ENCODE measurements at regions not wholly inside any gene's neighbourhood (a gene's known extent, or its start where the extent isn't known, plus 50 kb on each side); places are given as distances from the start of the nearest gene placed in this dataset.

- ChIA-PET CTCF (no interaction called here), POLR2A (no interaction called here)
- BruUV-seq (replicated peaks), result no TSS peak
- H3K4me3 ChIP-seq (ENCODE audit: low read depth in 2 of 2, low read length in 2 of 2), result no peak overlapping the region
- in situ Hi-C loops (cut with HindIII; ENCODE audit: low pct_unique_long_range_greater_than_20kb, low sequenced_read_pairs) (no loop called here), intact Hi-C loops (cut with micrococcal nuclease; ENCODE audit: unreplicated experiment) (no loop called here)
- no peaks in the 10 kb centered on the region for H3K4me1 ChIP-seq (ENCODE audit: control insufficient read depth, insufficient read depth, low read length)
- no peaks in the 10 kb centered on the region for H3K36me3 ChIP-seq (ENCODE audit: control insufficient read depth, insufficient read depth, low read length)
- H3K27me3 ChIP-seq (ENCODE audit: control insufficient read depth, insufficient read depth, low read length), result no peaks in the 10 kb centered on the region
- no peak for DNase-seq (ENCODE audit: low read depth, low spot score)
- ATAC-seq, result no peak
- H3K9me3 ChIP-seq (ENCODE audit: control insufficient read depth, insufficient read depth, low read depth, low read length), result no peaks in the 10 kb centered on the region; the same call in 1 of the 2 replicates
- H3K27ac ChIP-seq (ENCODE audit: low read length), result no peak overlapping the region
- TF ChIP-seq TCF7L2 (IDR thresholded peaks at IDR 0.05; ENCODE audit: low read depth, low read length), result no peak
- no peak for TF ChIP-seq SIN3A (IDR thresholded peaks at IDR 0.05; ENCODE audit: borderline replicate concordance, insufficient read depth, low read depth, low read length)
- TF ChIP-seq, protein P1, sequence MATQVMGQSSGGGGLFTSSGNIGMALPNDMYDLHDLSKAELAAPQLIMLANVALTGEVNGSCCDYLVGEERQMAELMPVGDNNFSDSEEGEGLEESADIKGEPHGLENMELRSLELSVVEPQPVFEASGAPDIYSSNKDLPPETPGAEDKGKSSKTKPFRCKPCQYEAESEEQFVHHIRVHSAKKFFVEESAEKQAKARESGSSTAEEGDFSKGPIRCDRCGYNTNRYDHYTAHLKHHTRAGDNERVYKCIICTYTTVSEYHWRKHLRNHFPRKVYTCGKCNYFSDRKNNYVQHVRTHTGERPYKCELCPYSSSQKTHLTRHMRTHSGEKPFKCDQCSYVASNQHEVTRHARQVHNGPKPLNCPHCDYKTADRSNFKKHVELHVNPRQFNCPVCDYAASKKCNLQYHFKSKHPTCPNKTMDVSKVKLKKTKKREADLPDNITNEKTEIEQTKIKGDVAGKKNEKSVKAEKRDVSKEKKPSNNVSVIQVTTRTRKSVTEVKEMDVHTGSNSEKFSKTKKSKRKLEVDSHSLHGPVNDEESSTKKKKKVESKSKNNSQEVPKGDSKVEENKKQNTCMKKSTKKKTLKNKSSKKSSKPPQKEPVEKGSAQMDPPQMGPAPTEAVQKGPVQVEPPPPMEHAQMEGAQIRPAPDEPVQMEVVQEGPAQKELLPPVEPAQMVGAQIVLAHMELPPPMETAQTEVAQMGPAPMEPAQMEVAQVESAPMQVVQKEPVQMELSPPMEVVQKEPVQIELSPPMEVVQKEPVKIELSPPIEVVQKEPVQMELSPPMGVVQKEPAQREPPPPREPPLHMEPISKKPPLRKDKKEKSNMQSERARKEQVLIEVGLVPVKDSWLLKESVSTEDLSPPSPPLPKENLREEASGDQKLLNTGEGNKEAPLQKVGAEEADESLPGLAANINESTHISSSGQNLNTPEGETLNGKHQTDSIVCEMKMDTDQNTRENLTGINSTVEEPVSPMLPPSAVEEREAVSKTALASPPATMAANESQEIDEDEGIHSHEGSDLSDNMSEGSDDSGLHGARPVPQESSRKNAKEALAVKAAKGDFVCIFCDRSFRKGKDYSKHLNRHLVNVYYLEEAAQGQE (IDR thresholded peaks at IDR 0.05; ENCODE audit: insufficient read depth in 1 of 2, low read depth in 2 of 2, low read length in 1 of 2), result no peak
- TF ChIP-seq POLR2AphosphoS5 (IDR thresholded peaks at IDR 0.05; ENCODE audit: low read depth, low read length), result no peak
- no peak for TF ChIP-seq CTCF (IDR thresholded peaks at IDR 0.05)
Measured at GRCh38 chr14:38311655-38312054, 55.8 kb upstream of the CLEC14A start.

GRCh38 chr14:38310420-38310995, 54.6 kb upstream of the CLEC14A start:
- Histone ChIP-seq H3K4me3 (ENCODE audit: low read depth in 2 of 2, low read length in 2 of 2) (no peak overlapping the region), H3K36me3 (ENCODE audit: control insufficient read depth, insufficient read depth, low read length) (no peaks in the 10 kb centered on the region), H3K27me3 (ENCODE audit: control insufficient read depth, insufficient read depth, low read length) (no peaks in the 10 kb centered on the region), H3K27ac (ENCODE audit: low read length) (no peak overlapping the region), H3K4me1 (ENCODE audit: control insufficient read depth, insufficient read depth, low read length) (no peaks in the 10 kb centered on the region), H3K9me3 (ENCODE audit: control insufficient read depth, insufficient read depth, low read depth, low read length) (no peaks in the 10 kb centered on the region; the same call in 1 of the 2 replicates)
- no peak for TF ChIP-seq TCF7L2 (IDR thresholded peaks at IDR 0.05; ENCODE audit: low read depth, low read length)
- no peak for TF ChIP-seq SIN3A (IDR thresholded peaks at IDR 0.05; ENCODE audit: borderline replicate concordance, insufficient read depth, low read depth, low read length)
- no peak for TF ChIP-seq POLR2AphosphoS5 (IDR thresholded peaks at IDR 0.05; ENCODE audit: low read depth, low read length)
- no peak for TF ChIP-seq CTCF (IDR thresholded peaks at IDR 0.05)
- TF ChIP-seq, protein P1 (IDR thresholded peaks at IDR 0.05; ENCODE audit: insufficient read depth in 1 of 2, low read depth in 2 of 2, low read length in 1 of 2), result no peak
- CTCF ChIA-PET, result no interaction called here
- BruUV-seq (replicated peaks), result no TSS peak
- in situ Hi-C loops (cut with HindIII; ENCODE audit: low pct_unique_long_range_greater_than_20kb, low sequenced_read_pairs) (no loop called here), intact Hi-C loops (cut with micrococcal nuclease; ENCODE audit: unreplicated experiment) (no loop called here)
- ATAC-seq (no peak), DNase-seq (ENCODE audit: low read depth, low spot score) (no peak)
- POLR2A ChIA-PET, result no interaction called here

All from Panc1 (cell line).